Coronary artery (tissue), 2 donors: ENCODE measurements at regions not wholly inside any gene's neighbourhood (a gene's known extent, or its start where the extent isn't known, plus 50 kb on each side); places are given as distances from the start of the nearest gene placed in this dataset.

Experiments used
- DNase-seq: peaks from one replicate; pipeline ENCODE4 v3.0.0-alpha.2; 2017; ENCODE audit warnings: low spot score
- H3K27ac ChIP-seq, 2 donors: fragments of 200-600 bp; sonication (generic); one replicate each; pipeline ENCODE4 v1.5.1; 2016 to 2019
- H3K4me3 ChIP-seq: fragments of 200-600 bp; sonication (generic); 2 replicates; pipeline ENCODE4 v1.5.1; 2016; ENCODE audit warnings: mild to moderate bottlenecking, moderate library complexity
- TF ChIP-seq, protein P1 (sequence below): fragments of 200-600 bp; sonication (generic); IDR thresholded peaks from one replicate; pipeline ENCODE4 v1.5.1; 2019; ENCODE audit warnings: antibody characterized with exemption

- no peak for DNase-seq
- TF ChIP-seq, protein P1, sequence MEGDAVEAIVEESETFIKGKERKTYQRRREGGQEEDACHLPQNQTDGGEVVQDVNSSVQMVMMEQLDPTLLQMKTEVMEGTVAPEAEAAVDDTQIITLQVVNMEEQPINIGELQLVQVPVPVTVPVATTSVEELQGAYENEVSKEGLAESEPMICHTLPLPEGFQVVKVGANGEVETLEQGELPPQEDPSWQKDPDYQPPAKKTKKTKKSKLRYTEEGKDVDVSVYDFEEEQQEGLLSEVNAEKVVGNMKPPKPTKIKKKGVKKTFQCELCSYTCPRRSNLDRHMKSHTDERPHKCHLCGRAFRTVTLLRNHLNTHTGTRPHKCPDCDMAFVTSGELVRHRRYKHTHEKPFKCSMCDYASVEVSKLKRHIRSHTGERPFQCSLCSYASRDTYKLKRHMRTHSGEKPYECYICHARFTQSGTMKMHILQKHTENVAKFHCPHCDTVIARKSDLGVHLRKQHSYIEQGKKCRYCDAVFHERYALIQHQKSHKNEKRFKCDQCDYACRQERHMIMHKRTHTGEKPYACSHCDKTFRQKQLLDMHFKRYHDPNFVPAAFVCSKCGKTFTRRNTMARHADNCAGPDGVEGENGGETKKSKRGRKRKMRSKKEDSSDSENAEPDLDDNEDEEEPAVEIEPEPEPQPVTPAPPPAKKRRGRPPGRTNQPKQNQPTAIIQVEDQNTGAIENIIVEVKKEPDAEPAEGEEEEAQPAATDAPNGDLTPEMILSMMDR, result no peak
- Histone ChIP-seq H3K4me3 (no peak overlapping the region), H3K27ac (no peak overlapping the region)
Measured at GRCh38 chr14:26933431-26933830, 335.6 kb upstream of the NOVA1 start.

DNA sequence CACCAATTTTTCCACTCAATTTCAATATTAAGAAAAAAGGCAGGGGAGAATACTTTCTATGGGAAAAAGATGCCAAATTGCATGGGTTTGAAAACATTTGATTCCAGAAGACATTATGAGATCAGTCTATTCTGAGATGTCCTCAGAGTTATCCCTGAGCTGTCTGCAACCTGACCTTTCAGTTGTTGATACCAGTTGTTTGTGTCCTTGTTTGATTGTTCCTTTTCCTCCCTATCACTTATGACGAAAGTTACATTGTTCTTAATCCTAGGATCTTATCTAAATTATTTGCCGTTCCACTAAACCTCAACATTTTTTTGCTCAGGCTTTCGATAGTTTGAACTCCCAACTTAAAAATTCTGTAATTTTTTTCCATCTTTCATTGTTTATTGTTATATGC, 336.3 kb upstream of the NOVA1 start:
- no peak for DNase-seq
- Histone ChIP-seq H3K27ac (no peak overlapping the region), H3K4me3 (no peak overlapping the region)
- TF ChIP-seq, protein P1, result no peak

GRCh38 chr14:26935733-26936132, 337.9 kb upstream of the NOVA1 start:
- Histone ChIP-seq H3K27ac (no peak overlapping the region), H3K4me3 (no peak overlapping the region)
- DNase-seq, result no peak
- TF ChIP-seq, protein P1, result no peak

DNA sequence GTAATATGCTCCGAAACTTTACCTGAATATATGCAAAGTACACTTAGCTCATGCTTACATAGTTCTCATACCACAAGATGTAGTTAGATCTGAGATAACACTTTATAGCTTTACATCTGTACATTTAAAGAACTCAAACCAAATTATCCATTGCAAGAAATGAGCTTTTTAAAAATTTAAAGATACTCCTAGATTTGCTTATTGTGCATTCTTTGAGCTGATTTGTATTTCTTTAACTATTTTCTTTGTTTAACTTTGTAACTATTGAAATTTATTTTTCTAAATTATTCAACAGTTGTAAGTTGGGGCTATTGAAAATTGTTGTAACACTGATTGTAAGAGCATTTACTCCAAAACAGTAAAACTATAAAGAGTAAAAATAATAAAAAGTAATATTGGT, 340.2 kb upstream of the NOVA1 start:
- Histone ChIP-seq H3K4me3 (no peak overlapping the region), H3K27ac (no peak overlapping the region)
- DNase-seq, result no peak
- TF ChIP-seq, protein P1, result no peak

DNA sequence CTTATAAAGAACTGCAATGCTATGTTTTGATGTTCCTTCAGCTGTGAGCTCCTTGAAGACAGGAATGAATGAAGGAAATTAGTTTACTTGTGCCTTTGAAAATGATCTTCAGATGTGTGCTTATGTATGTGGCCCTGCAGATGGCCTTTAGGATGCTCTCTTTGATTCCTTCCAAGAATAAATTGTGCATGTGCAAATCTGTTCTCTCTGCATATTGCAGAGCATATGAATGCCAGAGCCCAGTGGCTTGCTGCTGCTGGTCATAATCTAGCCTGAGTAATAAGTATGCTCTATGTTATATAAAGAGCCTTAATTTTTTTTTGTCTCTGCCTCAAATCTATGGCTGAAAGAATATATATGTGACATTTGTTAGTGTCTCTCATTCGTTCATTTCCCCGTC, 341.9 kb upstream of the NOVA1 start:
- Histone ChIP-seq H3K27ac (no peak overlapping the region), H3K4me3 (no peak overlapping the region)
- TF ChIP-seq, protein P1, result no peak
- DNase-seq, result no peak

GRCh38 chr14:26941521-26941920, 343.7 kb upstream of the NOVA1 start:
- no peak for DNase-seq
- Histone ChIP-seq H3K4me3 (no peak overlapping the region), H3K27ac (no peak overlapping the region)
- TF ChIP-seq, protein P1, result no peak

DNA sequence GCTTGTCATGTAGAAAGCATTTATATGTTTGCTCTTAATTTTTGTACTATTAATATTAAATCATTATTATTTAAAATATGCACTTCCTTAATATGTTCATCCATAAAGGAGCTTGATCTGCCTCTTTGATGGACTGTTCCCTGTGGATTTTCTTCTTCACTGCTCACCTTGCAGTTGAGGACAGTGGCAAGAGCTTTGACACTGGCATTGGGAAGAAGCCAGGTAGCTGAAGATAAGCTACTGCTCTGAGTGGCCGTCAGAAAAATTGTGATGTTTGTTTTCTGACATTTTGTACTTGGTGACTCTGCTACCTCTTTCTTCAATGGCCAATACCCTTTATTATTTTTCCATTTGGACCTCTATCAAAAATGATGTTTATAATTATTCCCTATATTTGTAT, 349.4 kb upstream of the NOVA1 start:
- no peak overlapping the region for H3K27ac ChIP-seq
- H3K4me3 ChIP-seq, result no peak overlapping the region
- TF ChIP-seq, protein P1, result no peak
- DNase-seq, result no peak
